Keratinocyte (primary cell): ENCODE measurements at regions not wholly inside any gene's neighbourhood (a gene's known extent, or its start where the extent isn't known, plus 50 kb on each side); places are given as distances from the start of the nearest gene placed in this dataset.

ENCODE experiments used
- DNase-seq: peaks from one replicate; pipeline ENCODE4 v3.0.0-alpha.2; 2011; ENCODE audit warnings: low read depth, missing footprints, low spot score
- FAIRE-seq: peaks from 2 replicates; lab custom pipeline; 2011; peaks lifted over from hg19 to GRCh38; lab: Jason Lieb, UNC
- H2AFZ ChIP-seq: 2 replicates; pipeline ENCODE4 v1.6.0; 2012; ENCODE audit warnings: low read length, control low read depth, inconsistent platforms; ENCODE audit not compliant: control insufficient read depth
- H3K27ac ChIP-seq: 2 replicates; pipeline ENCODE4 v1.5.1; 2011; ENCODE audit warnings: low read length; ENCODE audit not compliant: control insufficient read depth, insufficient read depth
- H3K27me3 ChIP-seq: 3 replicates; pipeline ENCODE4 v1.6.0; 2011; ENCODE audit warnings: low read length; ENCODE audit not compliant: control insufficient read depth, insufficient read depth; ENCODE audit errors: extremely low read depth
- H3K36me3 ChIP-seq, 2 experiments: 2 replicates in 1 of 2; 3 replicates in 1 of 2; pipeline ENCODE4 v1.5.1; 2011; ENCODE audit warnings: low read length in 2 of 2, mild to moderate bottlenecking in 1 of 2; ENCODE audit not compliant: control insufficient read depth in 2 of 2, insufficient read depth in 2 of 2; ENCODE audit errors: extremely low read depth in 1 of 2
- H3K4me1 ChIP-seq: 3 replicates; pipeline ENCODE4 v1.5.1; 2011; ENCODE audit warnings: low read length; ENCODE audit not compliant: control insufficient read depth, insufficient read depth; ENCODE audit errors: extremely low read depth
- H3K4me2 ChIP-seq: 3 replicates; pipeline ENCODE4 v1.6.0; 2011; ENCODE audit warnings: low read depth, low read length; ENCODE audit not compliant: control insufficient read depth, insufficient read depth; ENCODE audit errors: extremely low read depth
- H3K4me3 ChIP-seq, 3 experiments: fragments of 200-600 bp in 1 of 3; sonication (generic) in 1 of 3; 2 replicates in 2 of 3; 3 replicates in 1 of 3; pipeline ENCODE4 v1.5.1; 2011 to 2016; ENCODE audit warnings: low read length in 3 of 3, mild to moderate bottlenecking in 3 of 3, control low read depth in 2 of 3, inconsistent platforms in 1 of 3, low read depth in 1 of 3, mixed read lengths in 1 of 3, mixed run types in 1 of 3, moderate library complexity in 1 of 3; ENCODE audit not compliant: control insufficient read depth in 2 of 3, insufficient read depth in 2 of 3; ENCODE audit errors: extremely low read depth in 1 of 3
- H3K79me2 ChIP-seq: 2 replicates; pipeline ENCODE4 v1.6.0; 2012; ENCODE audit warnings: low read length; ENCODE audit not compliant: control insufficient read depth, insufficient read depth
- H3K9ac ChIP-seq: 3 replicates; pipeline ENCODE4 v1.6.0; 2011; ENCODE audit warnings: low read length; ENCODE audit not compliant: control insufficient read depth, insufficient read depth; ENCODE audit errors: extremely low read depth
- H3K9me1 ChIP-seq: 3 replicates; pipeline ENCODE4 v1.6.0; 2011; ENCODE audit warnings: low read length; ENCODE audit not compliant: control insufficient read depth, insufficient read depth; ENCODE audit errors: extremely low read depth
- H3K9me3 ChIP-seq: 2 replicates; pipeline ENCODE4 v1.5.1; 2012; ENCODE audit warnings: low read depth, low read length; ENCODE audit not compliant: control insufficient read depth
- H4K20me1 ChIP-seq: 3 replicates; pipeline ENCODE4 v1.6.0; 2011; ENCODE audit warnings: low read length; ENCODE audit not compliant: control insufficient read depth, insufficient read depth; ENCODE audit errors: extremely low read depth
- CTCF ChIP-seq, 3 experiments: IDR thresholded peaks in 1 of 3; conservative IDR thresholded peaks in 1 of 3; optimal IDR thresholded peaks in 1 of 3; 2 replicates in 2 of 3; 3 replicates in 1 of 3; pipeline versions ENCODE3 to v1.5.1; 2011; ENCODE audit warnings: low read length in 3 of 3, mild to moderate bottlenecking in 3 of 3, moderate library complexity in 2 of 3, control low read depth in 1 of 3, inconsistent platforms in 1 of 3; ENCODE audit not compliant: insufficient read depth in 2 of 3; ENCODE audit errors: extremely low read depth in 1 of 3
- EZH2 ChIP-seq: IDR thresholded peaks from one replicate; pipeline ENCODE4 v1.6.1; 2012; ENCODE audit warnings: inconsistent platforms, mild to moderate bottlenecking, low read length, moderate library complexity
- dilution Hi-C: fragments of 300-500 bp; cut with MboI; formaldehyde crosslinking; loops from one replicate; pipeline ENCODE4 v1.7.0; 2020; ENCODE audit warnings: low sequenced_read_pairs; ENCODE audit not compliant: extremely low pct_ligation_motif_present

- H2AFZ ChIP-seq = no peak overlapping the region
- H3K4me1 ChIP-seq = no peaks in the 10 kb centered on the region
- FAIRE-seq (no peak), DNase-seq (no peak)
- H3K9me1 ChIP-seq = no peaks in the 10 kb centered on the region
- H3K4me3 ChIP-seq = no peak overlapping the region
- H3K4me2 ChIP-seq = no peak overlapping the region
- H3K27ac ChIP-seq = no peak overlapping the region
- no peaks in the 10 kb centered on the region for H3K36me3 ChIP-seq
- no peaks in the 10 kb centered on the region for H3K79me2 ChIP-seq
- no peak overlapping the region for H3K9ac ChIP-seq
- no peak for TF ChIP-seq CTCF (optimal IDR thresholded peaks at IDR 0.05 in 1 of 3, IDR thresholded peaks at IDR 0.05 in 1 of 3, conservative IDR thresholded peaks at IDR 0.05 in 1 of 3; ENCODE audit: extremely low read depth in 1 of 3, insufficient read depth in 2 of 3, low read length in 3 of 3)
- TF ChIP-seq EZH2 = no peak
- H3K27me3 ChIP-seq = no peaks in the 10 kb centered on the region
- no peaks in the 10 kb centered on the region for H3K9me3 ChIP-seq
- dilution Hi-C loops = no loop called here
- no peaks in the 10 kb centered on the region for H4K20me1 ChIP-seq
Measured at GRCh38 chr13:50511877-50512341, 331.6 kb downstream of the DLEU7 start.

GRCh38 chr13:50512474-50513299, 330.8 kb downstream of the DLEU7 start:
- Histone ChIP-seq H3K36me3 (no peaks in the 10 kb centered on the region), H3K4me1 (no peaks in the 10 kb centered on the region), H3K79me2 (no peaks in the 10 kb centered on the region), H3K4me3 (no peak overlapping the region), H3K4me2 (peak overlapping the region; percentile 3), H3K27me3 (no peaks in the 10 kb centered on the region), H3K9ac (no peak overlapping the region), H4K20me1 (no peaks in the 10 kb centered on the region), H3K27ac (no peak overlapping the region), H3K9me1 (no peaks in the 10 kb centered on the region), H3K9me3 (no peaks in the 10 kb centered on the region), H2AFZ (peak overlapping the region; percentile 10)
- FAIRE-seq (no peak), DNase-seq (no peak)
- no peak for TF ChIP-seq EZH2
- no peak for TF ChIP-seq CTCF (optimal IDR thresholded peaks at IDR 0.05 in 1 of 3, IDR thresholded peaks at IDR 0.05 in 1 of 3, conservative IDR thresholded peaks at IDR 0.05 in 1 of 3; ENCODE audit: extremely low read depth in 1 of 3, insufficient read depth in 2 of 3, low read length in 3 of 3)
- dilution Hi-C loops = no loop called here
